ENCODE measurements at regions not wholly inside any gene's neighbourhood (a gene's known extent, or its start where the extent isn't known, plus 50 kb on each side); places are given as distances from the start of the nearest gene placed in this dataset.
A peak's percentile ranks its signal among the peaks of the same experiment; 100 is the strongest.

GRCh38 chr3:177827511-177828207, 630.4 kb upstream of the TBL1XR1 start:
- Mint-ChIP-seq H3K9me3 (no peaks in the 10 kb centered on the region), H3K27ac (peak overlapping the region; percentile 14 to 65 (median 26)), H3K27me3 (ENCODE audit: low read depth) (no peaks in the 10 kb centered on the region), H3K4me3 (no peak overlapping the region), H3K36me3 (ENCODE audit: low read depth) (no peaks in the 10 kb centered on the region), H3K4me1 (peaks cover 48% of the 10 kb centered on the region)
- TF ChIP-seq CTCF (IDR thresholded peaks at IDR 0.05; ENCODE audit: unreplicated experiment in 3 of 3) = no peak

GRCh38 chr3:177828208-177828565, 630.9 kb upstream of the TBL1XR1 start:
- no peak overlapping the region for H3K4me3 Mint-ChIP-seq
- H3K4me1 Mint-ChIP-seq = peaks cover 46% of the 10 kb centered on the region
- H3K36me3 Mint-ChIP-seq (ENCODE audit: low read depth) = no peaks in the 10 kb centered on the region
- no peaks in the 10 kb centered on the region for H3K27me3 Mint-ChIP-seq (ENCODE audit: low read depth)
- peak overlapping the region in 1 of 3 experiments; percentile 65 for H3K27ac Mint-ChIP-seq
- no peak for TF ChIP-seq CTCF (IDR thresholded peaks at IDR 0.05; ENCODE audit: unreplicated experiment in 3 of 3)
- H3K9me3 Mint-ChIP-seq = no peaks in the 10 kb centered on the region

- no peak for TF ChIP-seq CTCF (IDR thresholded peaks at IDR 0.05; ENCODE audit: unreplicated experiment in 3 of 3)
- Mint-ChIP-seq H3K9me3 (no peaks in the 10 kb centered on the region), H3K4me3 (no peak overlapping the region), H3K36me3 (ENCODE audit: low read depth) (no peaks in the 10 kb centered on the region), H3K4me1 (peaks cover 45% of the 10 kb centered on the region), H3K27me3 (ENCODE audit: low read depth) (no peaks in the 10 kb centered on the region), H3K27ac (peak overlapping the region in 1 of 3 experiments; percentile 6)
Observed at GRCh38 chr3:177830411-177830849, 633.1 kb upstream of the TBL1XR1 start.

- Mint-ChIP-seq H3K36me3 (ENCODE audit: low read depth) (no peaks in the 10 kb centered on the region), H3K9me3 (no peaks in the 10 kb centered on the region), H3K27me3 (ENCODE audit: low read depth) (no peaks in the 10 kb centered on the region), H3K27ac (no peak overlapping the region), H3K4me1 (peaks cover 49% of the 10 kb centered on the region), H3K4me3 (no peak overlapping the region)
- no peak for TF ChIP-seq CTCF (IDR thresholded peaks at IDR 0.05; ENCODE audit: unreplicated experiment in 3 of 3)
Observed at GRCh38 chr3:177831361-177831760, 634.1 kb upstream of the TBL1XR1 start.

GRCh38 chr3:177832880-177833279, 635.6 kb upstream of the TBL1XR1 start:
- TF ChIP-seq CTCF (IDR thresholded peaks at IDR 0.05; ENCODE audit: unreplicated experiment in 3 of 3) = no peak
- H3K27ac Mint-ChIP-seq = peak overlapping the region in 1 of 3 experiments; percentile 19
- peaks cover 51% of the 10 kb centered on the region for H3K4me1 Mint-ChIP-seq
- H3K9me3 Mint-ChIP-seq = no peaks in the 10 kb centered on the region
- no peaks in the 10 kb centered on the region for H3K36me3 Mint-ChIP-seq (ENCODE audit: low read depth)
- no peak overlapping the region for H3K4me3 Mint-ChIP-seq
- H3K27me3 Mint-ChIP-seq (ENCODE audit: low read depth) = no peaks in the 10 kb centered on the region

GRCh38 chr3:177833332-177833731, 636.0 kb upstream of the TBL1XR1 start:
- Mint-ChIP-seq H3K4me3 (no peak overlapping the region), H3K27ac (peak overlapping the region in 1 of 3 experiments; percentile 19), H3K27me3 (ENCODE audit: low read depth) (no peaks in the 10 kb centered on the region), H3K36me3 (ENCODE audit: low read depth) (no peaks in the 10 kb centered on the region), H3K4me1 (peaks cover 50% of the 10 kb centered on the region), H3K9me3 (no peaks in the 10 kb centered on the region)
- no peak for TF ChIP-seq CTCF (IDR thresholded peaks at IDR 0.05; ENCODE audit: unreplicated experiment in 3 of 3)

Data from nephron (organoid).